Pancreas (tissue), 10 donors: ENCODE measurements at regions not wholly inside any gene's neighbourhood (a gene's known extent, or its start where the extent isn't known, plus 50 kb on each side); places are given as distances from the start of the nearest gene placed in this dataset.

Experiments used
- ATAC-seq, 4 donors: fragments of 200-7000 bp; cut with Tn5 transposase; one replicate each; pipeline versions ENCODE4 v1.8.0 to v1.9.1; 2020; ENCODE audit warnings: mild to moderate bottlenecking in 4 of 4, moderate library complexity in 4 of 4
- DNase-seq, 6 donors: peaks; one replicate each; pipeline ENCODE4 v3.0.0-alpha.2; 2020
- FAIRE-seq: peaks from 2 replicates; lab custom pipeline; 2012; peaks lifted over from hg19 to GRCh38; lab: Jason Lieb, UNC
- H3K27ac ChIP-seq, 4 donors: fragments of 200-600 bp; sonication (generic); 1 replicate in 3 of 4; 2 replicates in 1 of 4; pipeline versions ENCODE4 v1.5.0 to v1.8.0; 2020
- H3K27me3 ChIP-seq, 4 donors: fragments of 200-600 bp; one replicate each; pipeline ENCODE4 v1.8.0; 2021
- H3K36me3 ChIP-seq, 3 donors: fragments of 200-600 bp; sonication (generic) in 1 of 3; one replicate each; pipeline versions ENCODE4 v1.5.0 to v1.8.0; 2020 to 2021
- H3K4me1 ChIP-seq, 3 donors: fragments of 200-600 bp; one replicate each; pipeline ENCODE4 v1.8.0; 2021
- H3K4me3 ChIP-seq, 4 donors: fragments of 200-600 bp; sonication (generic) in 2 of 4; one replicate each; pipeline versions ENCODE4 v1.5.0 to v1.8.0; 2020 to 2021
- H3K9me3 ChIP-seq, 4 donors: fragments of 200-600 bp; one replicate each; pipeline ENCODE4 v1.8.0; 2021
- CTCF ChIP-seq, 4 donors: fragments of 200-600 bp; sonication (generic) in 3 of 4; IDR thresholded peaks; one replicate each; pipeline versions ENCODE4 v1.5.0 to v1.8.0; 2021; ENCODE audit warnings: antibody characterized with exemption in 4 of 4
- WGBS, 2 donors: extraction: QIAGEN DNeasy Blood & Tissue Kit; methylation state at CpG; one replicate each; pipeline ENCODE4 v1.1.7; 2013; 5-methylcytosine and 5-hydroxymethylcytosine counted together
- intact Hi-C, 3 donors: fragments of 100-400 bp; cut with DNase I; formaldehyde crosslinking; loops; one replicate each; pipeline versions ENCODE4 v1.11.1 to v1.14.2; 2022
- donor health status: healthy with polysubstance abuse.
- donor health status: DM: no; HTN: no; CAD: no; lungs with moderate emphysema.
- donor health status: DM: no; HTN: no; CAD: no.
- donor health status: control.
- donor health status: control.
- donor health status: Bipolar disorder and iron deficiency.
- donor health status: DM: yes; HTN: yes; CAD: no.
- donor health status: DM: no; HTN: no; CAD: no.
- donor health status: DM: no; HTN: no; CAD: no.
- donor health status: DM: yes; HTN: yes; CAD: no.

- no peaks in the 10 kb centered on the region for H3K9me3 ChIP-seq
- H3K4me1 ChIP-seq: no peaks in the 10 kb centered on the region
- ATAC-seq: no peak
- H3K4me3 ChIP-seq: no peak overlapping the region
- FAIRE-seq: no peak
- DNase-seq: no peak
- 85% methylated on average over 1 of the region's 1 CpG for WGBS, 2 donors
- TF ChIP-seq CTCF (IDR thresholded peaks at IDR 0.05): no peak
- no peak overlapping the region for H3K27ac ChIP-seq
- intact Hi-C loops: no loop called here
- no peaks in the 10 kb centered on the region for H3K27me3 ChIP-seq
- no peaks in the 10 kb centered on the region for H3K36me3 ChIP-seq
Measured at GRCh38 chr2:161533218-161533617, 91.0 kb upstream of the SLC4A10 start.

GRCh38 chr2:161546635-161547034, 77.6 kb upstream of the SLC4A10 start:
- H3K9me3 ChIP-seq: no peaks in the 10 kb centered on the region
- H3K4me3 ChIP-seq: no peak overlapping the region
- H3K36me3 ChIP-seq: no peaks in the 10 kb centered on the region
- no peak overlapping the region for H3K27ac ChIP-seq
- no peak for FAIRE-seq
- no peaks in the 10 kb centered on the region for H3K4me1 ChIP-seq
- no peak for ATAC-seq
- intact Hi-C loops: no loop called here
- no peak for DNase-seq
- WGBS, 2 donors: 73 to 78% methylated on average over 9 of the region's 9 CpGs
- H3K27me3 ChIP-seq: no peaks in the 10 kb centered on the region
- no peak for TF ChIP-seq CTCF (IDR thresholded peaks at IDR 0.05)

GRCh38 chr2:161547130-161547529, 77.1 kb upstream of the SLC4A10 start:
- no peak for FAIRE-seq
- Histone ChIP-seq H3K4me3 (no peak overlapping the region), H3K9me3 (no peaks in the 10 kb centered on the region), H3K4me1 (no peaks in the 10 kb centered on the region), H3K27me3 (no peaks in the 10 kb centered on the region), H3K27ac (no peak overlapping the region), H3K36me3 (no peaks in the 10 kb centered on the region)
- 67 to 75% methylated on average over 4 of the region's 4 CpGs for WGBS, 2 donors
- no peak for TF ChIP-seq CTCF (IDR thresholded peaks at IDR 0.05)
- no peak for DNase-seq
- no peak for ATAC-seq
- intact Hi-C loops: no loop called here

DNA sequence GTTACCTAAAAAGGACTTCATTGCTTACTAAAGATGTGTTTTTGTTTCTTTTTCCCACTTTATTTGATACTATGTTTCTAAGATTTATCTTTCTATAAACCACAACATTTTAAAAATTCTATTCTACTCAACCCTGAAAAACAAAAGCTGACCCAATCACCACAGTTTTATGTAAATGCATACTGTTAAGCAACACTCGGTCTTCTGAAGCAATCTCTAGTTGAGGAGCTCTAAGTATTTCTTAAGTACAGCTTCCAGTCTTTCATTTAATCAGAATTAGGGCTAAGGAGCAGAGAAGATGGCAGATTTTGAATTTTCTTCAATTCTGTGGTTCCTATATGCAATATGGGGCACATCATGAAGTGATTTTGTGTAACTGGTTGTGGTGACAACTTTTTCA, 72.2 kb upstream of the SLC4A10 start:
- Histone ChIP-seq H3K4me3 (no peak overlapping the region), H3K27me3 (no peaks in the 10 kb centered on the region), H3K9me3 (no peaks in the 10 kb centered on the region), H3K36me3 (no peaks in the 10 kb centered on the region), H3K27ac (no peak overlapping the region), H3K4me1 (no peaks in the 10 kb centered on the region)
- intact Hi-C loops: no loop called here
- FAIRE-seq (no peak), ATAC-seq (no peak), DNase-seq (no peak)
- no peak for TF ChIP-seq CTCF (IDR thresholded peaks at IDR 0.05)
- 39 to 52% methylated on average over 1 of the region's 1 CpG for WGBS, 2 donors

- DNase-seq (no peak), ATAC-seq (no peak), FAIRE-seq (no peak)
- Histone ChIP-seq H3K27me3 (no peaks in the 10 kb centered on the region), H3K4me1 (no peaks in the 10 kb centered on the region), H3K9me3 (no peaks in the 10 kb centered on the region), H3K27ac (no peak overlapping the region), H3K36me3 (no peaks in the 10 kb centered on the region), H3K4me3 (no peak overlapping the region)
- no peak for TF ChIP-seq CTCF (IDR thresholded peaks at IDR 0.05)
- intact Hi-C loops: no loop called here
- WGBS, 2 donors: 71 to 90% methylated on average over 3 of the region's 3 CpGs
Measured at GRCh38 chr2:161555826-161556225, 68.4 kb upstream of the SLC4A10 start.
